ENCODE measurements at regions not wholly inside any gene's neighbourhood (a gene's known extent, or its start where the extent isn't known, plus 50 kb on each side); places are given as distances from the start of the nearest gene placed in this dataset.

- DNase-seq = no peak
Measured at GRCh38 chr9:30116673-30117217, 2267.7 kb upstream of the ACO1 start.

GRCh38 chr9:30120666-30121065, 2263.8 kb upstream of the ACO1 start:
- DNase-seq = no peak

GRCh38 chr9:30121611-30122010, 2262.8 kb upstream of the ACO1 start:
- DNase-seq = no peak

- DNase-seq = no peak
Measured at GRCh38 chr9:30125881-30126280, 2258.6 kb upstream of the ACO1 start.

GRCh38 chr9:30127371-30127770, 2257.1 kb upstream of the ACO1 start:
- no peak for DNase-seq

- no peak for DNase-seq
Measured at GRCh38 chr9:30140407-30140806, 2244.0 kb upstream of the ACO1 start.

- no peak for DNase-seq
Measured at GRCh38 chr9:30160570-30160969, 2223.9 kb upstream of the ACO1 start.

GRCh38 chr9:30172206-30172605, 2212.2 kb upstream of the ACO1 start:
- no peak for DNase-seq

- no peak for DNase-seq
Measured at GRCh38 chr9:30178610-30179009, 2205.8 kb upstream of the ACO1 start.

- DNase-seq = no peak
Measured at GRCh38 chr9:30193421-30193820, 2191.0 kb upstream of the ACO1 start.

- no peak for DNase-seq
Measured at GRCh38 chr9:30196941-30197340, 2187.5 kb upstream of the ACO1 start.

GRCh38 chr9:30197453-30197852, 2187.0 kb upstream of the ACO1 start:
- DNase-seq = no peak

- no peak for DNase-seq
Measured at GRCh38 chr9:30197954-30198353, 2186.5 kb upstream of the ACO1 start.

GRCh38 chr9:30198463-30199309, 2185.8 kb upstream of the ACO1 start:
- DNase-seq = no peak

GRCh38 chr9:30201024-30201423, 2183.4 kb upstream of the ACO1 start:
- no peak for DNase-seq

- no peak for DNase-seq
Measured at GRCh38 chr9:30235068-30235467, 2149.4 kb upstream of the ACO1 start.

- no peak for DNase-seq
Measured at GRCh38 chr9:30235564-30235963, 2148.9 kb upstream of the ACO1 start.

GRCh38 chr9:30239878-30240277, 2144.6 kb upstream of the ACO1 start:
- DNase-seq = no peak

GRCh38 chr9:30243467-30243866, 2141.0 kb upstream of the ACO1 start:
- DNase-seq = no peak

- no peak for DNase-seq
Measured at GRCh38 chr9:30244877-30245276, 2139.6 kb upstream of the ACO1 start.

- no peak for DNase-seq
Measured at GRCh38 chr9:30250872-30251271, 2133.6 kb upstream of the ACO1 start.

GRCh38 chr9:30258094-30258493, 2126.3 kb upstream of the ACO1 start:
- no peak for DNase-seq

- DNase-seq = no peak
Measured at GRCh38 chr9:30280229-30280900, 2104.1 kb upstream of the ACO1 start.

GRCh38 chr9:30289435-30289834, 2095.0 kb upstream of the ACO1 start:
- DNase-seq = no peak

Data from CD4-positive, alpha-beta T cell treated with Interleukin-17A for 1 hour (primary cell).